ENCODE measurements at regions not wholly inside any gene's neighbourhood (a gene's known extent, or its start where the extent isn't known, plus 50 kb on each side); places are given as distances from the start of the nearest gene placed in this dataset.
"Not testable (repeated sequence)": the region's sequence is repeated elsewhere in the genome, so short reads cannot be mapped to it uniquely, and the experiment has no call there.

GRCh38 chr22:10777733-10778132 lies 4750.3 kb upstream of the OR11H1 start:
- ATAC-seq; intact Hi-C loops (cut with DNase I); DNase-seq: not testable (repeated sequence)

DNA sequence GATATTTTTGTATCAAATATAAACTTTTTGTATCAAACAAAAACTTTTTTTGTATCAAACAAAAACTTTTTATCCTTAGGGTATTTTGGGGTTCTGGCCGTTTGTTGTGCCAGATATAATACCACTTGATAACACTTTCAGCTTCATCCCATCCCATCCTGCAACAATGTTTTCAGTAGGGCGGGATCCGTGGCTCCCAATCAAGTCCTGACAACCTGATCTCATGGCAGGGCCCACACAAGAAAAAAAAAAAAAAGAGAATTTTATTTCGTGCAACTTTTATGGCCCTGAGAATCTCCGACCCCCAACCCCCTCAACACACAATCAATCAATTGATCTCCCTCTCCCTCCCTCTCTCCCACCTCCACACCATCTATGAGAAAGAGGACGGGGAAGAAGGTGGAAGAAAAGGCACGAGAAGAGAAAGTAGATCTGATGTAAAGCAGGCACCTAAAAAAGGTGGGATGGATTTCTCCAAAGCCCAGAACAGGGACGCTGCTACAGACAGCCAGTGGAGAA lies 4749.6 kb upstream of the OR11H1 start:
- DNase-seq: no peak
- no peak for ATAC-seq
- intact Hi-C loops (cut with DNase I): no loop called here

GRCh38 chr22:10779200-10779599 lies 4748.8 kb upstream of the OR11H1 start:
- ATAC-seq; DNase-seq; intact Hi-C loops (cut with DNase I): not testable (repeated sequence)

DNA sequence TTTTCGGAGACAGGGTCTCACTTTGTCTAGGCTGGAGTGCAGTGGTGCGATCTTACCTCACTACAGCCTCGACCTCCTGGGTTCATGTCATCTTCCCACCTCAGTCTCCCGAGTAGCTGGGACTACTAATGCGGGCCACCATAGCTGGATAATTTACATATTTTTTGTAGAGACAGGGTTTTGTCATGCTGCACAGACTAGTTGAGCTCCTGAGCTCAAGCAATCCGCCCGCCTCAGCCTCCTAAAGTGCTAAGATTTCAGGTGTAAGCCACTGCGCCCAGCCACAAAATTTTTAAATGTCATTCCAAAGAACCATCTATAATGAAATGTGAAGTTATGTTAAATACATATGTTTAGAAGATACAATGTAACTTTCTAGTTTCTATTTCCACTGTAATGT lies 4747.7 kb upstream of the OR11H1 start:
- intact Hi-C loops (cut with DNase I): no loop called here
- ATAC-seq: peak in 1 of 2 donors; percentile 12
- DNase-seq: no peak

- intact Hi-C loops (cut with DNase I): no loop called here
- no peak for ATAC-seq
- DNase-seq: no peak
Measured at GRCh38 chr22:10781571-10782403, 4746.2 kb upstream of the OR11H1 start.
